ENCODE measurements at regions not wholly inside any gene's neighbourhood (a gene's known extent, or its start where the extent isn't known, plus 50 kb on each side); places are given as distances from the start of the nearest gene placed in this dataset.

DNA sequence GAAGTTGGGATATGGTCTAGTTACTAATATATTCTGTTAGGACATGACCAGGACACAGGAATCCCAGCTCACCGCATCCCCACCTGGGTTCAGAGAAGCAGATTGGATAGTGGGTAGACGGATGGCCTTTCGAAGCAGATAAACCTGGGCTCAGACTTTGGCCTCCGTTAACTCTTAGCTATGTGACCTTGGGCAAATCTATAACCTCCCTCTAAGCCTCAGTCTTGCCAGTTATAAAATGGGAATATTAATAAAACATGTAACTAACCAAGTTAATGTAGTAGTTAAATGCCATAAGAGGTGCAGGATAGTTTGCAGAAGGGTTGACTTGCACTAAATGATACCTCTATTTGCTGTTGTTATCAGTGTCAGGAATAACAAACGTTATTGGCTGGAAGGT lies 127.6 kb upstream of the JCAD start:
- Histone ChIP-seq H3K27me3 (replicated peaks) (no peaks in the 10 kb centered on the region), H3K27ac (no peak overlapping the region), H3K4me3 (ENCODE audit: low read depth, low read length) (no peak overlapping the region), H3K36me3 (replicated peaks) (no peaks in the 10 kb centered on the region)
- DNase-seq = no peak
- TF ChIP-seq, protein P1, sequence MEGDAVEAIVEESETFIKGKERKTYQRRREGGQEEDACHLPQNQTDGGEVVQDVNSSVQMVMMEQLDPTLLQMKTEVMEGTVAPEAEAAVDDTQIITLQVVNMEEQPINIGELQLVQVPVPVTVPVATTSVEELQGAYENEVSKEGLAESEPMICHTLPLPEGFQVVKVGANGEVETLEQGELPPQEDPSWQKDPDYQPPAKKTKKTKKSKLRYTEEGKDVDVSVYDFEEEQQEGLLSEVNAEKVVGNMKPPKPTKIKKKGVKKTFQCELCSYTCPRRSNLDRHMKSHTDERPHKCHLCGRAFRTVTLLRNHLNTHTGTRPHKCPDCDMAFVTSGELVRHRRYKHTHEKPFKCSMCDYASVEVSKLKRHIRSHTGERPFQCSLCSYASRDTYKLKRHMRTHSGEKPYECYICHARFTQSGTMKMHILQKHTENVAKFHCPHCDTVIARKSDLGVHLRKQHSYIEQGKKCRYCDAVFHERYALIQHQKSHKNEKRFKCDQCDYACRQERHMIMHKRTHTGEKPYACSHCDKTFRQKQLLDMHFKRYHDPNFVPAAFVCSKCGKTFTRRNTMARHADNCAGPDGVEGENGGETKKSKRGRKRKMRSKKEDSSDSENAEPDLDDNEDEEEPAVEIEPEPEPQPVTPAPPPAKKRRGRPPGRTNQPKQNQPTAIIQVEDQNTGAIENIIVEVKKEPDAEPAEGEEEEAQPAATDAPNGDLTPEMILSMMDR (IDR thresholded peaks at IDR 0.05; ENCODE audit: low read depth, low read length, missing control alignments) = no peak
- in situ Hi-C loops (cut with HindIII; ENCODE audit: low pct_ligation_motif_present, low sequenced_read_pairs) = no loop called here

DNA sequence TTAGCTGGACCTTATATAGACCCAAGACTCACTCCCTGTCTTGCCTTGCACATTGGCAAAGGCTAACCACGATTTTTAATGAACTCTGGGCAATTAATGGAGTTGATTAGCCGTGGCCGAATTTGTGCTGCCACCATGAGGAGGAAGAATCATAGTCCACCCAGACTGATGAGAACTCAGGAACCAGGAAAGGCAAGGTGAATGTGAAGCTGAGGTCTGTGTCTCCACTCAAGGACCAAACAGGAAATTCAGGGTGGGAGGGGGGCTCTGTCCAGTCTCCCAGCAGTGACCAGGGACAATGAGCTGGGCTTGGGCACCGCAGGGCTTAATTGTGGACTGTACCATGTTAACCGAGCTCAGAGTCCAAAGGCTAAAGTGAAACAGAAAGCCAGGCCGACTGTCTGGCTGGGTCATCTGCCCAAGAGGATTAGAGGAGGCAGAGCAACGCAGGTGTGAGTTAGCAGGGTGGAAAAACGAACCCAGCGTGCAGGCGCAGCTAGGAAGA lies 127.0 kb upstream of the JCAD start:
- Histone ChIP-seq H3K4me3 (ENCODE audit: low read depth, low read length) (no peak overlapping the region), H3K27ac (peak overlapping the region; percentile 18), H3K27me3 (replicated peaks) (no peaks in the 10 kb centered on the region), H3K36me3 (replicated peaks) (no peaks in the 10 kb centered on the region)
- DNase-seq = peak; percentile 25
- TF ChIP-seq, protein P1 (IDR thresholded peaks at IDR 0.05; ENCODE audit: low read depth, low read length, missing control alignments) = peak; percentile 45
- in situ Hi-C loops (cut with HindIII; ENCODE audit: low pct_ligation_motif_present, low sequenced_read_pairs) = no loop called here

DNA sequence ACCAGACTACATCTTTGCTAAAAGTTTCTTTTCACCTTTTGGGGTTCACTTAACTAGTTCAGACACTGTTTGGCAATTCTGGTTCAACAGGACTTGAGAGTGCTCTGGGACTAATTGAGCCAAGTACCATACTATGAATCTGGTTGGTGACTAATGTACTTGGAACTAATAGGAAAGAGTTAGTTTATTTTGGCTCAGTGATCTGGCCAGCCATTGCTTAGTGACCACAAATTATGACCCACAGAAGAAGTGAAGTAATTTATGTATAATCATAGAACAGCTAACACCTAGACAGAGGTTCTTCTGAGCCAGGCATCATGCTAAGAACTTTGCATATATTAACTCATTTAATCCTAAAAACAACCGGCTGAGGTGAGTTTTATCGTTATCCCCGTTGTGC lies 126.5 kb upstream of the JCAD start:
- Histone ChIP-seq H3K4me3 (ENCODE audit: low read depth, low read length) (no peak overlapping the region), H3K27ac (peak overlapping the region; percentile 56), H3K27me3 (replicated peaks) (no peaks in the 10 kb centered on the region), H3K36me3 (replicated peaks) (no peaks in the 10 kb centered on the region)
- peak; percentile 75 for DNase-seq
- in situ Hi-C loops (cut with HindIII; ENCODE audit: low pct_ligation_motif_present, low sequenced_read_pairs) = no loop called here
- TF ChIP-seq, protein P1 (IDR thresholded peaks at IDR 0.05; ENCODE audit: low read depth, low read length, missing control alignments) = no peak

DNA sequence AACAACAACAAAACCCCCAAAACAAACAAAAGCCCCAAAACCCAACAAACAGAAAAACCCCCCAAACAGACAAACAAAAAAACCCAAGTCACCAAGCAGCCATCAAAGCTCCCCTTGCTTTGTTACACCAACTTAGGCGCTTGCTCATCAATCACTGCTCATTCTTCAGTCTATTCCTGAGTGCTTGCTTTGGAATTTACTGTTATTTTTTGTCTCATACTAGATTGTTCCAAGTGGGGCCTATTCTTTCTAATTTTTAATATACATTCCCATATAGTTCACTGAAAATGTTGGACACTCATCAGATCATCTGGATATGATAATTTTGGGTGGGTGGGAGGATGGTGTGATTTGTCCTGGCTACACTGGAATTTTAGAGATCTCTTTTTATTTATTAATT lies 126.0 kb upstream of the JCAD start:
- H3K27me3 ChIP-seq (replicated peaks) = no peaks in the 10 kb centered on the region
- no peak overlapping the region for H3K4me3 ChIP-seq (ENCODE audit: low read depth, low read length)
- H3K36me3 ChIP-seq (replicated peaks) = no peaks in the 10 kb centered on the region
- in situ Hi-C loops (cut with HindIII; ENCODE audit: low pct_ligation_motif_present, low sequenced_read_pairs) = no loop called here
- DNase-seq = no peak
- peak overlapping the region; percentile 56 for H3K27ac ChIP-seq
- TF ChIP-seq, protein P1 (IDR thresholded peaks at IDR 0.05; ENCODE audit: low read depth, low read length, missing control alignments) = no peak

DNA sequence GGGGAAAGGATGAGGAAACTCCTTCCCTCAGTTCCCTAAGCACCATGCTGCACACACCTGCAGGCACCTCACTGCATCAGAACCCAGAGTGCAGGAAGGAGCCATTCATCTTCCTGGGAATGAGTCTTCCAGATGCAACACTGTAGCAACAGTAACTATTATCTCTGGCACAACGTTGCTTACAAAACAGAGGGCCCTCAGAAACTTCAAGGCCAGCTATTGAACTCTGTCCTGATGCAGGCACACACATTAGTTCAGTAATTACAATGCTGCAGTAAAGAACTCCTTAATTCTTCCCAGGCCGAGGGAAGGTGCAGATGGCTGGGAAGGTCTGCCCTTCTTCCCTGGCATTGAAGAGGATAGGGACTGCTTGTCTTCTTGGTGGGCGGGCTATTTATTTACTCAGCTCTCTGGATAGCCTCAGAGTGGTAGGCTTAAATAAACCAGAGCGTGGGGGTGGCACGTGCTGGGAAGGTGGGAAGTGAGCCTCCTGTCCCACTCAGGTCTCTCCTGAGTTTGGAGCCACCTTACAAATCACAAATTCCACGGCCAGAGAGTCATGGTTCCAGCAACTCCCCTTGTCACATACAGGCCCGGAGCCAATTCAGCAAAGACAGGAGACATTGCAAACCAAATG lies 125.1 kb upstream of the JCAD start:
- H3K4me3 ChIP-seq (ENCODE audit: low read depth, low read length) = no peak overlapping the region
- no peak overlapping the region for H3K27ac ChIP-seq
- in situ Hi-C loops (cut with HindIII; ENCODE audit: low pct_ligation_motif_present, low sequenced_read_pairs) = no loop called here
- no peaks in the 10 kb centered on the region for H3K27me3 ChIP-seq (replicated peaks)
- DNase-seq = no peak
- H3K36me3 ChIP-seq (replicated peaks) = no peaks in the 10 kb centered on the region
- TF ChIP-seq, protein P1 (IDR thresholded peaks at IDR 0.05; ENCODE audit: low read depth, low read length, missing control alignments) = no peak

DNA sequence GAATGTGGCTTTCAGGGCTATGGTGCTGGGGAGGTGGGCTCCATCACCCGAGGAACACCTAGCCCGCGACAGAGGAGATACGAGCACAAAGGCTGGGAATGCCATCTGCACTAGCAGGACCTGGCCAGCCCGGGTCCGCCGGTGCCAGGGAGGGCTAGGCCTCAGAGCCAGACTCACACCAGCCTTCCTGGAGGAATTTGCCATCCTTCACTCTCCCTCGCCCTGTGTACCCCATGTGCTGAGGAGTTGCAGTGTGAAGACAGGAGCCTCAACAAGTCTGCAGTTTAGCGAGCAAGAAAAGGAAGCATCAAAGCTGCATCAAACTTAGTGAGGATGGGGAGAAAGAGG lies 123.6 kb upstream of the JCAD start:
- peak overlapping the region; percentile 71 for H3K27ac ChIP-seq
- in situ Hi-C loops (cut with HindIII; ENCODE audit: low pct_ligation_motif_present, low sequenced_read_pairs) = no loop called here
- H3K4me3 ChIP-seq (ENCODE audit: low read depth, low read length) = no peak overlapping the region
- no peaks in the 10 kb centered on the region for H3K36me3 ChIP-seq (replicated peaks)
- no peaks in the 10 kb centered on the region for H3K27me3 ChIP-seq (replicated peaks)
- TF ChIP-seq, protein P1 (IDR thresholded peaks at IDR 0.05; ENCODE audit: low read depth, low read length, missing control alignments) = no peak
- DNase-seq = no peak
